Vagina (tissue), 2 donors: ENCODE measurements at regions not wholly inside any gene's neighbourhood (a gene's known extent, or its start where the extent isn't known, plus 50 kb on each side); places are given as distances from the start of the nearest gene placed in this dataset.

Experiments used
- POLR2AphosphoS5 ChIP-seq, 2 donors: sonication (generic); formaldehyde crosslinking; IDR thresholded peaks; one replicate each; pipeline ENCODE4 v1.9.0; 2017; ENCODE audit warnings: antibody characterized with exemption in 2 of 2, mild to moderate bottlenecking in 2 of 2, low read depth in 1 of 2; ENCODE audit not compliant: insufficient read depth in 1 of 2
- TF ChIP-seq, protein P1 (sequence below), 3 experiments: fragments of 450-650 bp in 2 of 3; fragments of 200-600 bp in 1 of 3; sonication (generic) in 1 of 3; IDR thresholded peaks; one replicate each; pipeline ENCODE4 v1.5.1; 2017 to 2019; ENCODE audit warnings: antibody characterized with exemption in 3 of 3, mild to moderate bottlenecking in 2 of 3, moderate library complexity in 2 of 3

DNA sequence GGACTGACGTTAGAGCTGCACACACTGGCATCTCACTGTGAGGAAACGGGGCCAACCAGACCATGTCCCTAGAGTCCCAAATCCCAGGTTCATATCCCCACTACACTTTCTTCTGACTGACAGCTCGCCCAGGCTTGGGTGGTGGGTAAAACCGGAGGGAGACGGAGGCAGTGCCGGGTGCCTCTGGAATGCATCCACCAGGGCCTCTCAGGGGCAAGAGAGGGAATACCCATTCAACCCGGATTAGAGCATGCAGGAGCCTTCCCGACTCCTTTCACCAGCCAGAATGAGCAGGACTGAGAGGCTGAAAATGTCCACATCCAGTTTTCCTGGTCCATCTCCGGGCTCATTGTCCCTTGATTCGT, 297.2 kb downstream of the ADGRD1 start:
- TF ChIP-seq, protein P1, sequence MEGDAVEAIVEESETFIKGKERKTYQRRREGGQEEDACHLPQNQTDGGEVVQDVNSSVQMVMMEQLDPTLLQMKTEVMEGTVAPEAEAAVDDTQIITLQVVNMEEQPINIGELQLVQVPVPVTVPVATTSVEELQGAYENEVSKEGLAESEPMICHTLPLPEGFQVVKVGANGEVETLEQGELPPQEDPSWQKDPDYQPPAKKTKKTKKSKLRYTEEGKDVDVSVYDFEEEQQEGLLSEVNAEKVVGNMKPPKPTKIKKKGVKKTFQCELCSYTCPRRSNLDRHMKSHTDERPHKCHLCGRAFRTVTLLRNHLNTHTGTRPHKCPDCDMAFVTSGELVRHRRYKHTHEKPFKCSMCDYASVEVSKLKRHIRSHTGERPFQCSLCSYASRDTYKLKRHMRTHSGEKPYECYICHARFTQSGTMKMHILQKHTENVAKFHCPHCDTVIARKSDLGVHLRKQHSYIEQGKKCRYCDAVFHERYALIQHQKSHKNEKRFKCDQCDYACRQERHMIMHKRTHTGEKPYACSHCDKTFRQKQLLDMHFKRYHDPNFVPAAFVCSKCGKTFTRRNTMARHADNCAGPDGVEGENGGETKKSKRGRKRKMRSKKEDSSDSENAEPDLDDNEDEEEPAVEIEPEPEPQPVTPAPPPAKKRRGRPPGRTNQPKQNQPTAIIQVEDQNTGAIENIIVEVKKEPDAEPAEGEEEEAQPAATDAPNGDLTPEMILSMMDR (IDR thresholded peaks at IDR 0.05): no peak
- TF ChIP-seq POLR2AphosphoS5 (IDR thresholded peaks at IDR 0.05; ENCODE audit: insufficient read depth in 1 of 2, low read depth in 1 of 2): no peak
